Stromal cell of bone marrow (primary cell): ENCODE measurements at regions not wholly inside any gene's neighbourhood (a gene's known extent, or its start where the extent isn't known, plus 50 kb on each side); places are given as distances from the start of the nearest gene placed in this dataset.

Experiments
- DNase-seq: peaks from one replicate; pipeline ENCODE4 v3.0.0-alpha.2; 2012; ENCODE audit warnings: low read depth

DNA sequence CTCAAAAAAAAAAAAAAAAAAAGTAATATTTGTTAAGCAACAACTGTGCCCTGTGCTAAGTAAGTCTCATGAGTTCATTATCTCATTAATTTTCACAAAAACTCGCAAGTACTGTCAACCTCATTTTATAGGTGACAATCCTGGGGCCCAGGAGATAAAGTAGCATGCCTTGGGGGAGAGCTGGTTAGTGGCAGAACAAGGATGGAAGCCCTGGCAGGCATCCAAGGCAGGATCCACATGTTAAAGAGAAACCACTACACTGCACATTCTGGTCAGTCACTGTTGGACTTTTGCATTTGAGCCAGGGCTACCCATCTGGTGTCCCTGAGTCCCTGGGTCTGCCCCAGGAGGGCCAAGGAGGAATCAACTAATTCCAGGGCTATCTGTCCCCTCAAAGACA lies 54.6 kb downstream of the ZFP36L2 start:
- DNase-seq: no peak

DNA sequence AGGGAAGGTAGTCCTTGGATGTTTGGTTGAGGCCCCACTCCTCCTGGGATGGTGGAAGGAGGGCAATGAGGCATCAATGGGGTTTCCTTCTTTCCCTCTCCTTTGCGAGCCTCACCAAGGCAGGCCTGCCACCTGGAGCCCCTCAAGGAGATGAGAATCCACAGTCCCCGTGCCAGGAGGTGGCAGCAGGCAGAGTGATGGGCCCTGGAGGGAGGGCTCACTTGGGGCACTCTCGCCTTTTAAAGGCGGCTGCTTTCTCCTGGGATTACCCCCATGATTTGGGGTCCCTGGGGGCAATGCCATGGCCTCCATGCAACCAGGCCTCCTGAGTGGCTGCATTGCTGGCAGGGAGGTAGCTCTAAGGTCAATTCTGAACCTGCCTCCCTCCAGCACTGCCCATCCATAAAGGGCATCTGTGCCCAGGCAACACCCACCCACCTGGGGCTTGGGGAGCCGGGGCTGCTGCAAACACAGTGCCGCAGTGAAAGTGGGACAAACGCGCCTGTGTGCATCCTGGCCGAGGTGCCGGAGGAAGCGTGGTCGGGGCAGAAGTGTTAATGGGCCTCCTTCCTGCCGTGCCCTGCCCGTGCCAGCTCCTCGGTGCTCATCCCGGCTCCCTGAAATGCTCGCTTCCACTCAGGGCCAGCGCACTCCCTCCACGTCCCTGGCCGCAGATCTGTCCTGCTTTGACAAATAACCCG lies 55.9 kb downstream of the ZFP36L2 start:
- DNase-seq: no peak

- no peak for DNase-seq
Observed at GRCh38 chr2:43169987-43170386, 56.4 kb downstream of the ZFP36L2 start.

GRCh38 chr2:43169099-43169945 lies 57.1 kb downstream of the ZFP36L2 start:
- DNase-seq: no peak

GRCh38 chr2:43168016-43168369 lies 58.4 kb downstream of the ZFP36L2 start:
- DNase-seq: no peak

GRCh38 chr2:43165378-43166069 lies 60.9 kb downstream of the ZFP36L2 start:
- no peak for DNase-seq

- DNase-seq: no peak
Observed at GRCh38 chr2:43164686-43165085, 61.7 kb downstream of the ZFP36L2 start.

DNA sequence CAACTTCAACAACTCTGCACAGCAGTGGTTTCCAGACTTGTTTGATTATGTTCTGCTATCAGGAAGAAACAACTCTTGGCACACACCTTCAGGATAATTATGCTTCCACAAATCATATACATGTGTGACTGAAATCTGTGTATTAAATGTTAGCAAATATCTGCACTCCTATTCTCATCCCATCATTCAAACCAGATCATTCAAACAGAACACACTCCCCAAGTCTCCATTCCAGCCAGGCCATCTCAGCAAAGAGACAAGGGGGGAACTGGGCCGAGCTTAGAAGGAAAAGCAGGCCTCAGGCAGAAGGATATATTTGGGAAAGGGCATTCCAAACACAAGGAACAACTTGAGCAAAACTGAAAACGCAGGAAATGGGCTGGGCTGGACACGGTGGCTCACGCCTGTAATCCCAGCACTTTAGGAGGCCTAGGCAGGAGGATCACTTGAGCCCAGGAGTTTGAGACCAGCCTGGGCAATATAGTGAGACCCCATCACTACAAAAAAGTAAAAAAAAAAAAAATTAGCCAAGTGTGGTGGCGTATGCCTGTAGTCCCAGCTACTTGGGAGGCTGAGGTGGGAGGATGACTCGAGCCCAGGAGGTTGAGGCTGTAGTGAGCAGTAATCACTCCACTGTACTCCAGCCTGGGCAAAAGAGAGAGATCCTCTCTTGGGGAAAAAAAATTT lies 62.7 kb downstream of the ZFP36L2 start:
- DNase-seq: no peak

DNA sequence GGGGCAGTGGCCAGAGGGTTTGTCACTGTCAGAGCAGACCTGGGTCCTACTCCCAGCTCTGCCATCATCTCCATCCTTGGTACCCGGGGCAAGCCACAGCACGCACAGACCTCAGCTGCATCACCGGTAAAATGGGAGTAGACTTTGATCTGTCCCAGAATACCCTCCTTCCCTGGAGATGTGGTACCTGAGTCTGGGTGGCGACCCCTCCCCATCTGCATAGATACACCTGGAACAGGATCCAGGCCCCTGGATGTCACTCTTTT lies 64.0 kb downstream of the ZFP36L2 start:
- DNase-seq: no peak

GRCh38 chr2:43161650-43162510 lies 64.5 kb downstream of the ZFP36L2 start:
- no peak for DNase-seq

DNA sequence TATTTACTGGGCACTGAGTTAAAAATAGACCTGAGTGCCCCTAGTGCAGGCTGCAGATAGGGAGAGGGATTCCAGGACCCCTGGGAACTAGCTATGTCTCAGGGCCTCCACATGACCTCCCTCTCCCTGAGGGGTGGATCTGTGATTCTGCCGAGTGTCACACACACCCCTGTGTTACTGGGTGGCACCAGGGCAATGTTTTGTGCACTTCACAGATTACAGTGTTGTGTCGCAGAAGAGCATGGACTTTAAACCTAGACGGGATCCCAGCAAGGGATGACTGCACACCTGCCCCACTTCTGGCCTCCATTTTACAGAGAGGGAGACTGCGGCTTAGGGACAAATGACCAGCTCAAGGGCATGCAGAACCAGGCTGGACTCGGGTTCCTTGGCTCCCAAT lies 65.6 kb downstream of the ZFP36L2 start:
- no peak for DNase-seq

- DNase-seq: no peak
Observed at GRCh38 chr2:43159797-43160196, 66.6 kb downstream of the ZFP36L2 start.

DNA sequence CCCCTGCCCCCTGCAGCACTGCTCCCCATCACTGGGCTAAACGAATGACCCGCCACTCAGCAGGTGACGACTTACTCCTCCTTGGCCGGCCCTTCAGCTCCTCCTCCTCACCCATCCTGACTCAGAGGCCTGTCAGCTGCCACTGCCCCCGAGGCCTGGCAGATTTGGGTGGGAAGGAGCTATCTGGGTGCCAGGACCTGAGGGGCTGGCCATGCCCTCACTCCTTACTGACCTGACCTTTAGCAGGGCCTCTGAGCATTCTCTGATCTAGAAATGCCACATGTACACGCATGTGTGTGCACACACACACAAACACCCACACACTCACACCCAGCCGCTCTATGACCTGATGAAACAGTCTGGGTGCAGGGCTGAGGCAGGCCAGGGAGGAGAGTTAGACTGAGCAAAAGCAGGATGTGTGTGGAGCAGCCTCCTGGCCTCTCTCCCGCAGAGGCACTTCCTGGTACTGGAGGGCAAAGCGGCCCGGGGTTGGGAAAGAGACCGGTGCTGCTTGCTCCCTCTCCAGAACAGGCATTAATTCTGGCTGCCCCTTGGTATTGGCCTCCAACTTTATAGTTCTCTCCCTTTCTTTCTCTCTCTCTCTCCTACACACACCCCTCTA lies 68.0 kb downstream of the ZFP36L2 start:
- DNase-seq: peak; percentile 57

- DNase-seq: no peak
Observed at GRCh38 chr2:43157506-43158246, 68.7 kb downstream of the ZFP36L2 start.

GRCh38 chr2:43155851-43156411 lies 70.5 kb downstream of the ZFP36L2 start:
- DNase-seq: no peak

GRCh38 chr2:43154685-43155084 lies 71.7 kb downstream of the ZFP36L2 start:
- no peak for DNase-seq

DNA sequence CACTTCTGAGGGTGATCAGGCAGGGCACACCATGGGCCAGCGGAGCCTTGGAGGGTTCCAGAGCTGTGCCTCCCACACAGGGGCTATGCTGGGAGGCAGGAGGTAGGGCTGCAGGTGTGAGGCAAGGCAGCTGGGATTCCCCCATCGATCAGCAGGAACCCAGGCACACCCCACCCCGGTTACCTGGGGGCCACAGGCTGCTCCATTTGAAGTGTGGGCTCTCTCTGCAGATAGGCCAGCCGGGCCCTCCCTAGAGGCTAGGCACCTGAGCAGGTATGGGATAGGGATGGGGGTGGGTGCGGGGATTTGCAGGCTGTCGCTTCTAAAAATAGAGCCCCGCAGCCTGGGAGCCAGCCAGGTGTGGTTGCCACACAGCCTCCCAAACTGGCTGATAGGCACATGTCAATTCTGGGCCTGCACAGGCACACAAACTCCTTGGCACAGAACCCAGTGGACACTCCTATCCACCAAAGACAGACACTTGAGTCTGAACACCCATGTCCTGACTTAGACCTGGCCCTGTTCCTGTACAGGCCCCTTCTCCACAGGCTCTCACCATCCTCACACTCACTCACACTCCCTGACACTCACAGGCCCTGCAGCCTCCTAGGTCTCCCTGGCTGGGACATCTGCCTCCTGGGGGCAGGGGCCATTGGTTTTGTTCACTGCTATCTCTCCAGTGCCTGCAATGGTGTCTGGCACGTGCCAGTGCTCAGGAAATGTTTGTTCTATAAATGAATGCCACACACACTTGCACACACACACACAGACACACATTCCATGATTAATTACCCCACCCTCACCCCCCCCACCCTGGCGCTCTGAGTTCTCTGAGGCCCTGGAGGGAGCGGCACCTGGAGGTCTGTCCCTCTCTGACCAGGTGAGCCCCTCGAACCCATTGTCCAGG lies 73.4 kb downstream of the ZFP36L2 start:
- DNase-seq: no peak

DNA sequence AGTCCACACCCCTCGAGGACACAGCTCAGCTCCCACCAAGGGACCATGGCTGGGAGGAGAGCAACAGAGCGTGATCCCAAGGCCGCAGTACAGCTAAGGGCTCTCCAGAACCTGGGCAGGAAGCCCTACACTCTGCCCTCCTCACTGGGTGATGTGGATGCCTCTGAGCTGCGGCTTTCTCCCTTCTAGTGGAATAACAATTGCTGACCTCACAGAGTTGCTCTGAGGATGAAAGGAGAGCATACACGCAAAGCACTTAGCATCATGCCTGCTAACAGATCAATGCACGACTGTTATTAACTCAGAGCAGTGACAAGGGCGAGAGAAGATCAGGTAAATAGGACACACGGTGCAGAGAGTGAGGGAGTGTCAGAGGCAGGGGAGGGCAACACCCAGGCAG lies 74.2 kb downstream of the ZFP36L2 start:
- no peak for DNase-seq

DNA sequence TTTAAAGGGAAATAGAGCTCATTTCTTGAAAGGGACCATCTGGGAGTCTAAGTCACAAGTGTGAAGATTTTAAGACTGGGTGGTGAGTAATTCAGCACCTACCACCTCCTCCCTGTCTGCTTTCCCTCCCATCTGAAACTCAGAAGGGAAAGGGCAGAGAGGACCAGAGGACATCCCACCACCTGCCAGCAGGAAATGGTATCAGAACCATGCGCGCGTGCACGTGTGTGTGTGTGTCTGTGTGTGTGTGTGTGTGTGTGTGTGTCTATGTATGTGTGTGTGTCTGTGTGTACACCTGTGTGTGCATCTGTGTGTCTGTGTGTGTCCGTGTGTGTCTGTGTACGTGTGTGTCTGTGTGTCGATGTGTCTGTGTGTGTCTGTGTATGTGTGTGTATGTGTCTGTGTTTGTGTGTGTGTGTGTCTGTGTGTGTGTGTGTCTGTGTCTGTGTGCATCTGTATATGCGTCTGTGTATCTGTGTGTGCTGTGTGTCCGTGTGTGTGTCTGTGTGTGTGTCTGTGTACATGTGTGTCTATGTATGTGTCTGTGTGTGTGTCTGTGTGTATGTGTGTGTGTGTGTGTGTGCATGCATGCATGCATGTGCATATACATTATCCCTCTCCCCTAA lies 76.8 kb downstream of the ZFP36L2 start:
- no peak for DNase-seq
